ENCODE measurements at regions not wholly inside any gene's neighbourhood (a gene's known extent, or its start where the extent isn't known, plus 50 kb on each side); places are given as distances from the start of the nearest gene placed in this dataset.

- Histone ChIP-seq H3K4me3 (ENCODE audit: low read depth, low read length, poor library complexity, severe bottlenecking) (no peak overlapping the region), H3K4me1 (ENCODE audit: insufficient read depth, low read length, poor library complexity, severe bottlenecking) (no peaks in the 10 kb centered on the region), H3K27ac (ENCODE audit: low read depth, low read length, poor library complexity, severe bottlenecking) (no peak overlapping the region), H3K36me3 (ENCODE audit: insufficient read depth, low read length, poor library complexity, severe bottlenecking) (no peaks in the 10 kb centered on the region), H3K27me3 (replicated peaks; ENCODE audit: insufficient read depth, low read depth, low read length, poor library complexity) (no peaks in the 10 kb centered on the region), H3K9me3 (ENCODE audit: low read depth, low read length, poor library complexity, severe bottlenecking) (no peaks in the 10 kb centered on the region)
- ChIA-PET CTCF (no interaction called here), POLR2A (ENCODE audit: low non-redundant PET) (no interaction called here)
- TF ChIP-seq CTCF (conservative IDR thresholded peaks at IDR 0.05; ENCODE audit: low read depth, low read length) (no peak), EZH2 (IDR thresholded peaks at IDR 0.05; ENCODE audit: borderline replicate concordance, low read depth, low read length, poor library complexity, severe bottlenecking) (no peak)
- no TSS peak for BruUV-seq (replicated peaks)
- intact Hi-C loops (cut with micrococcal nuclease; ENCODE audit: unreplicated experiment): no loop called here
- no peak for DNase-seq (ENCODE audit: low spot score)
These were observed 252.1 kb downstream of the CYP26B1 start for GRCh38 chr2:71895320-71896161.

- no peaks in the 10 kb centered on the region for H3K9me3 ChIP-seq (ENCODE audit: low read depth, low read length, poor library complexity, severe bottlenecking)
- no peak overlapping the region for H3K4me3 ChIP-seq (ENCODE audit: low read depth, low read length, poor library complexity, severe bottlenecking)
- H3K27ac ChIP-seq (ENCODE audit: low read depth, low read length, poor library complexity, severe bottlenecking): no peak overlapping the region
- no peak for TF ChIP-seq CTCF (conservative IDR thresholded peaks at IDR 0.05; ENCODE audit: low read depth, low read length)
- TF ChIP-seq EZH2 (IDR thresholded peaks at IDR 0.05; ENCODE audit: borderline replicate concordance, low read depth, low read length, poor library complexity, severe bottlenecking): no peak
- intact Hi-C loops (cut with micrococcal nuclease; ENCODE audit: unreplicated experiment): no loop called here
- H3K4me1 ChIP-seq (ENCODE audit: insufficient read depth, low read length, poor library complexity, severe bottlenecking): no peaks in the 10 kb centered on the region
- ChIA-PET POLR2A (ENCODE audit: low non-redundant PET) (no interaction called here), CTCF (interaction anchor here (0.6 kb wide), 1 partner anchor 104 kb away, joined by 6 read pairs; no protein-coding TSS in a partner anchor)
- DNase-seq (ENCODE audit: low spot score): no peak
- no peaks in the 10 kb centered on the region for H3K36me3 ChIP-seq (ENCODE audit: insufficient read depth, low read length, poor library complexity, severe bottlenecking)
- no peaks in the 10 kb centered on the region for H3K27me3 ChIP-seq (replicated peaks; ENCODE audit: insufficient read depth, low read depth, low read length, poor library complexity)
- no TSS peak for BruUV-seq (replicated peaks)
These were observed 253.4 kb downstream of the CYP26B1 start for GRCh38 chr2:71894261-71894660.

GRCh38 chr2:71893646-71894045 lies 254.0 kb downstream of the CYP26B1 start:
- intact Hi-C loops (cut with micrococcal nuclease; ENCODE audit: unreplicated experiment): no loop called here
- CTCF ChIA-PET: no interaction called here

More at GRCh38 chr2:71893646-71894045, 254.0 kb downstream of the CYP26B1 start:
- H3K27me3 ChIP-seq (replicated peaks; ENCODE audit: insufficient read depth, low read depth, low read length, poor library complexity): no peaks in the 10 kb centered on the region
- no peak overlapping the region for H3K27ac ChIP-seq (ENCODE audit: low read depth, low read length, poor library complexity, severe bottlenecking)
- TF ChIP-seq EZH2 (IDR thresholded peaks at IDR 0.05; ENCODE audit: borderline replicate concordance, low read depth, low read length, poor library complexity, severe bottlenecking) (no peak), CTCF (conservative IDR thresholded peaks at IDR 0.05; ENCODE audit: low read depth, low read length) (no peak)
- H3K4me1 ChIP-seq (ENCODE audit: insufficient read depth, low read length, poor library complexity, severe bottlenecking): no peaks in the 10 kb centered on the region
- H3K4me3 ChIP-seq (ENCODE audit: low read depth, low read length, poor library complexity, severe bottlenecking): no peak overlapping the region
- no peaks in the 10 kb centered on the region for H3K36me3 ChIP-seq (ENCODE audit: insufficient read depth, low read length, poor library complexity, severe bottlenecking)
- no peak for DNase-seq (ENCODE audit: low spot score)
- BruUV-seq (replicated peaks): no TSS peak
- POLR2A ChIA-PET (ENCODE audit: low non-redundant PET): no interaction called here
- no peaks in the 10 kb centered on the region for H3K9me3 ChIP-seq (ENCODE audit: low read depth, low read length, poor library complexity, severe bottlenecking)

Measured in A673 (cell line).